ENCODE measurements at regions not wholly inside any gene's neighbourhood (a gene's known extent, or its start where the extent isn't known, plus 50 kb on each side); places are given as distances from the start of the nearest gene placed in this dataset.

GRCh38 chr3:72008226-72008996 is 223.5 kb upstream of the PROK2 start (continued):
- TF ChIP-seq CTBP2 (IDR thresholded peaks at IDR 0.05; ENCODE audit: borderline replicate concordance, insufficient read depth, insufficient read length, low read length), result no peak
- no peak for TF ChIP-seq ATF2 (IDR thresholded peaks at IDR 0.05; ENCODE audit: low read length)
- TF ChIP-seq FOSL1 (IDR thresholded peaks at IDR 0.05; ENCODE audit: insufficient read depth, low read depth, low read length), result no peak

Data from H1 (cell line).